ENCODE measurements at regions not wholly inside any gene's neighbourhood (a gene's known extent, or its start where the extent isn't known, plus 50 kb on each side); places are given as distances from the start of the nearest gene placed in this dataset.

- H4K20me1 ChIP-seq (ENCODE audit: low read depth): no peaks in the 10 kb centered on the region
- Mint-ChIP-seq H3K4me3 (no peak overlapping the region), H3K27me3 (ENCODE audit: insufficient read depth, low read depth) (peaks cover 10% of the 10 kb centered on the region), H3K36me3 (no peaks in the 10 kb centered on the region), H3K9me3 (peaks cover 9% of the 10 kb centered on the region), H3K4me1 (peaks cover 6% of the 10 kb centered on the region), H3K27ac (no peak overlapping the region)
- H3K9me3 ChIP-seq (ENCODE audit: low read depth): no peaks in the 10 kb centered on the region
- H3K4me1 ChIP-seq: peaks cover 11% of the 10 kb centered on the region
- no peak overlapping the region for H3K27ac ChIP-seq
- H3K4me3 ChIP-seq: no peak overlapping the region
- no peak overlapping the region for H2AFZ ChIP-seq (replicated peaks)
- no peak overlapping the region for H3K4me2 ChIP-seq
- H3K36me3 ChIP-seq: no peaks in the 10 kb centered on the region
- H3F3A ChIP-seq (ENCODE audit: low read depth): no peaks in the 10 kb centered on the region
- TF ChIP-seq EZH2 (IDR thresholded peaks at IDR 0.05) (no peak), EZH2phosphoT487 (IDR thresholded peaks at IDR 0.05) (no peak), CTCF (IDR thresholded peaks at IDR 0.05) (no peak)
- H3K27me3 ChIP-seq: no peaks in the 10 kb centered on the region
- DNase-seq (ENCODE audit: low spot score): no peak
- H3K9ac ChIP-seq: no peak overlapping the region
- no peaks in the 10 kb centered on the region for H3K79me2 ChIP-seq (ENCODE audit: low read depth)
Measured at GRCh38 chr2:173556816-173557215, 202.1 kb downstream of the CDCA7 start.

DNA sequence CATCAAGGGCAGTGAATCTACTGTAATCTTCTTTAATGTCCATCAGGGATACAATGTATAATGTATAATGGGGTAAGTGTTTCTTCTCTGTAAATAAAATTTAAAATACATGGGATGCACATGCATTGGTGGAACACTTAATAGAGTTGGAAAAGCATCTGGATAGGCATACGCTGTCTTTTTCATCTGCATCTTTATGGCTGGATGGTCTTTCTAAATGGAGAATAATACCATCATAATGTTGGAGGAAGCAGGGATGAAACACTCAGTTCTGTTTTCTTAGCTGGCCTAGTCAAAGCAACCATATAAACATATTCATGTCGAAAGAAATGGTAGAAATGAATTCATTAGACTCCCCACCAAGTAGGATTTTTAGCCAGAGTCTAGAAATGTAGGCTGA lies 202.8 kb downstream of the CDCA7 start:
- Histone ChIP-seq H2AFZ (replicated peaks) (no peak overlapping the region), H3K9ac (no peak overlapping the region), H3K27ac (no peak overlapping the region), H3K36me3 (no peaks in the 10 kb centered on the region), H4K20me1 (ENCODE audit: low read depth) (no peaks in the 10 kb centered on the region), H3K4me1 (peaks cover 11% of the 10 kb centered on the region), H3K79me2 (ENCODE audit: low read depth) (no peaks in the 10 kb centered on the region), H3K27me3 (no peaks in the 10 kb centered on the region), H3K4me3 (no peak overlapping the region), H3K4me2 (no peak overlapping the region), H3F3A (ENCODE audit: low read depth) (no peaks in the 10 kb centered on the region), H3K9me3 (ENCODE audit: low read depth) (no peaks in the 10 kb centered on the region)
- no peak overlapping the region for H3K27ac Mint-ChIP-seq
- H3K36me3 Mint-ChIP-seq: no peaks in the 10 kb centered on the region
- no peak for DNase-seq (ENCODE audit: low spot score)
- H3K4me3 Mint-ChIP-seq: no peak overlapping the region
- H3K27me3 Mint-ChIP-seq (ENCODE audit: insufficient read depth, low read depth): peaks cover 10% of the 10 kb centered on the region
- no peak for TF ChIP-seq EZH2phosphoT487 (IDR thresholded peaks at IDR 0.05)
- TF ChIP-seq EZH2 (IDR thresholded peaks at IDR 0.05): no peak
- TF ChIP-seq CTCF (IDR thresholded peaks at IDR 0.05): no peak
- peaks cover 6% of the 10 kb centered on the region for H3K4me1 Mint-ChIP-seq
- H3K9me3 Mint-ChIP-seq: peaks cover 10% of the 10 kb centered on the region

GRCh38 chr2:173567493-173567892 lies 212.8 kb downstream of the CDCA7 start:
- Histone ChIP-seq H3K27me3 (no peaks in the 10 kb centered on the region), H3K4me1 (peaks cover 4% of the 10 kb centered on the region), H3K9ac (no peak overlapping the region), H3K4me2 (no peak overlapping the region), H3K27ac (no peak overlapping the region), H3K36me3 (no peaks in the 10 kb centered on the region), H3F3A (ENCODE audit: low read depth) (no peaks in the 10 kb centered on the region), H3K4me3 (no peak overlapping the region), H4K20me1 (ENCODE audit: low read depth) (no peaks in the 10 kb centered on the region), H3K9me3 (ENCODE audit: low read depth) (no peaks in the 10 kb centered on the region), H2AFZ (replicated peaks) (no peak overlapping the region), H3K79me2 (ENCODE audit: low read depth) (no peaks in the 10 kb centered on the region)
- no peak for TF ChIP-seq EZH2phosphoT487 (IDR thresholded peaks at IDR 0.05)
- TF ChIP-seq EZH2 (IDR thresholded peaks at IDR 0.05): no peak
- TF ChIP-seq CTCF (IDR thresholded peaks at IDR 0.05): no peak
- Mint-ChIP-seq H3K9me3 (peaks cover 6% of the 10 kb centered on the region), H3K4me3 (no peak overlapping the region), H3K27me3 (ENCODE audit: insufficient read depth, low read depth) (peaks cover 7% of the 10 kb centered on the region), H3K4me1 (peaks cover 20% of the 10 kb centered on the region), H3K27ac (no peak overlapping the region), H3K36me3 (no peaks in the 10 kb centered on the region)
- no peak for DNase-seq (ENCODE audit: low spot score)

Measured in neural progenitor cell (in vitro differentiated cells).